ENCODE measurements at regions not wholly inside any gene's neighbourhood (a gene's known extent, or its start where the extent isn't known, plus 50 kb on each side); places are given as distances from the start of the nearest gene placed in this dataset.

DNA sequence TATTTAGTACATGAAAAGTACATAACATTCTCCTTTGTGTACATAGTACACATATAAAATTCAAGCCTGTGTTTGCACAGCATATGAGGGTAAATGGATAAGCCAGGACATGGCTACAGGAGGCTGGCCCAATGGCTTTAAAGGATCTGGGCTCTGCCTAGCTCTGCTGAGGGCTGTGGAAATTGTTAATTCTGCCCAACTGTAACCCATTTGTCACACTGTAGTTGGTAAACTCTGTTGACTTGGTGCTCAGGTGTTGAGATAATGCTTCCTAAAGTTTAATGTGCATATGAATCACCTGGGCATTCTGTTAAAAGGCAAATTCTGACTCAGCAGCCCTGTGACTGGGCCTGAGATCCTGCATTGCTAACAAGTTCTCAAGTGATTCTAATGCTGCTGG, 196.5 kb upstream of the ZPLD1 start:
- Histone ChIP-seq H3K27ac (no peak overlapping the region), H3K27me3 (no peaks in the 10 kb centered on the region), H3K4me3 (no peak overlapping the region), H3K4me1 (no peaks in the 10 kb centered on the region), H3K36me3 (no peaks in the 10 kb centered on the region), H3K9me3 (no peaks in the 10 kb centered on the region)
- no peak for TF ChIP-seq CTCF (IDR thresholded peaks at IDR 0.05)
- TF ChIP-seq POLR2AphosphoS5 (IDR thresholded peaks at IDR 0.05) = no peak
- no peak for TF ChIP-seq POLR2A (IDR thresholded peaks at IDR 0.05)
- no peak for TF ChIP-seq EP300 (IDR thresholded peaks at IDR 0.05)
- no peak for DNase-seq (ENCODE audit: low spot score in 2 of 2)

GRCh38 chr3:102240720-102241119, 194.1 kb upstream of the ZPLD1 start:
- TF ChIP-seq POLR2A (IDR thresholded peaks at IDR 0.05) (no peak), EP300 (IDR thresholded peaks at IDR 0.05) (no peak), POLR2AphosphoS5 (IDR thresholded peaks at IDR 0.05) (no peak), CTCF (IDR thresholded peaks at IDR 0.05) (no peak)
- WGBS = 50% methylated on average over 1 of the region's 1 CpG
- Histone ChIP-seq H3K4me3 (no peak overlapping the region), H3K27me3 (no peaks in the 10 kb centered on the region), H3K27ac (no peak overlapping the region), H3K36me3 (no peaks in the 10 kb centered on the region), H3K9me3 (no peaks in the 10 kb centered on the region), H3K4me1 (no peaks in the 10 kb centered on the region)
- no peak for DNase-seq (ENCODE audit: low spot score in 2 of 2)

DNA sequence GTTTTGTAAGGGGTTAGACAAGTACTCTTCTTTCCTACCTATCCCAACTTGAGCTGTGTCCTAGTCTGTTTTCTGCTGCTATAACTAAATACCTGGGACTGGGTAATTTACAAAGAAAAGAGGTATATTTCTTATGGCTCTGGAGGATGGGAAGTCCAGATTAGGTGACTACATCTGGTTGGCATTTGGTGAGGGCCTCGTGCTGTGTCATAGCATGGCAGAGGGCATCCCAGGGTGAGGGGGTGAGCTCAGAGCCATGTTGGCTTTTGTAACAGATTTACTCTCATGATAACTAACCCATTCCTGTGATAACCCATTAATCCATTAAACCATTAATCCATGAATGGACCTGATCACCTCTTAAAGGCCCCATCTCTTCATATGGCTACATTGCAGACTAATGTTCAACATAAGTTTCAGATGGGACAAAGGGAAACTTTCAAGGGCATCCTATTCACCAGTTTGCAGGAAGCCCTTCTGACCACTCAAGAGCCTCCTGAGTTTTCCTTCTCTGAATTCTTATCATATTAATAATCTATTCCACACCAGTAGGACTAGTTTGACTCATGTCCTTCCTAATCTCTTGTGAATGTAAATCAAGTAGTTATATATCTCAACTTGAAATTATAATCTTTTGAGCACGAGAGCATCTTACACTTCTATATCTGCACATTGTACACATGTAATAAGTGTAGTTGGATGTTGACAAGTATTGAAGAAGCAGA, 185.7 kb upstream of the ZPLD1 start:
- H3K4me1 ChIP-seq = no peaks in the 10 kb centered on the region
- H3K27ac ChIP-seq = no peak overlapping the region
- H3K4me3 ChIP-seq = no peak overlapping the region
- TF ChIP-seq POLR2A (IDR thresholded peaks at IDR 0.05) = no peak
- TF ChIP-seq POLR2AphosphoS5 (IDR thresholded peaks at IDR 0.05) = no peak
- no peaks in the 10 kb centered on the region for H3K27me3 ChIP-seq
- no peaks in the 10 kb centered on the region for H3K36me3 ChIP-seq
- H3K9me3 ChIP-seq = no peaks in the 10 kb centered on the region
- WGBS = 72% methylated on average over 2 of the region's 2 CpGs
- DNase-seq (ENCODE audit: low spot score in 2 of 2) = no peak

DNA sequence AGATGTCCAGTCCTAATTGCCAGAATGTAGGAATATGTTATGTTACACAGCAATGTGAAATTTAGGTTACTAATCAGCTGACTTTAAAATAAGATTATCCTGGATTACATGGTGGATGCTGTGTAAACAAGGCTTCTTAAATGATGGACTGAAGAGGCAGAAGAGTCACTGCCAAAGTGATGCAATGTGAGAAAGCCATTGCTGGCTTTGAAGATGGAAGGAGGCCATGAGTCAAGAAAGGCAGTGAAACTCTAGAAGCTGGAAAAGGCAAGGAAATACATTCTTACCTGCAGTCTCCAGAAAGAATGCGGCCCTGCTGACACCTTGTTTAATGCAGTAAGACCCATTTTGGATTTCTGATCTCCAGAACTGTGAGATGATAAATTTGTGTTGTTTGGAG, 179.1 kb upstream of the ZPLD1 start:
- no peaks in the 10 kb centered on the region for H3K27me3 ChIP-seq
- WGBS = 96% methylated on average over 1 of the region's 1 CpG
- H3K9me3 ChIP-seq = no peaks in the 10 kb centered on the region

DNA sequence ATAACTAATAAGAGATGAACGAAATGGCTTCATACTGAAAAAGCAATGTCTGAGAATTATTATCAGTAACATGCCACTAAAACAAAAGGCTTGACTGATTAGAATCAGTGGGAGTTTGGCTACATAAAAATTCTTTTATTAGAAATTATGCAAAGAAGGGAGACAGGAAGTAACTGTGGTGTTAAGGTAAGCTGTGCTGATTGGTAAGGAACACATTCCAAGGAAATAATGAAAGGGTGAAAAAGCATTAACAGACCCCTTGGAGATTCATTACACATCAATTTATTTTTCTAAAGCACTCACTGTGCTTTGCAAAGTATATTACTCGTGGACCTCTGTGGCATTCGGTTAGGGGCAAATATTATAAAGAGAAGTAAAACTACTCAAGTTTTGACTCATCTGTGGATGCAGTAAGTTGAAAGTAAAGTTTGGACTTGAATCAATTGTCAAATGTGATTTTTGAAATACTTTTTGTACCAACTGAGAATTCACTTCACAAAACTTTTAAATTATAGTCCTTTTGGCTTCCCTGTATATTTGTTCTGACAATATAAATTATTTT, 176.1 kb upstream of the ZPLD1 start:
- TF ChIP-seq EP300 (IDR thresholded peaks at IDR 0.05) = no peak
- no peak for TF ChIP-seq CTCF (IDR thresholded peaks at IDR 0.05)
- no peak for TF ChIP-seq POLR2AphosphoS5 (IDR thresholded peaks at IDR 0.05)
- TF ChIP-seq POLR2A (IDR thresholded peaks at IDR 0.05) = no peak
- Histone ChIP-seq H3K36me3 (no peaks in the 10 kb centered on the region), H3K4me3 (no peak overlapping the region), H3K9me3 (no peaks in the 10 kb centered on the region), H3K27ac (no peak overlapping the region), H3K27me3 (no peaks in the 10 kb centered on the region), H3K4me1 (no peaks in the 10 kb centered on the region)
- no peak for DNase-seq (ENCODE audit: low spot score in 2 of 2)
- 40% methylated on average over 3 of the region's 3 CpGs for WGBS

More for the DNA sequence above, 179.1 kb upstream of the ZPLD1 start:
- Histone ChIP-seq H3K36me3 (no peaks in the 10 kb centered on the region), H3K4me3 (no peak overlapping the region), H3K4me1 (no peaks in the 10 kb centered on the region), H3K27ac (no peak overlapping the region)
- TF ChIP-seq EP300 (IDR thresholded peaks at IDR 0.05) (no peak), CTCF (IDR thresholded peaks at IDR 0.05) (no peak), POLR2A (IDR thresholded peaks at IDR 0.05) (no peak)
- no peak for DNase-seq (ENCODE audit: low spot score in 2 of 2)
